Mucosa of stomach (tissue), 1 donor: ENCODE measurements at regions not wholly inside any gene's neighbourhood (a gene's known extent, or its start where the extent isn't known, plus 50 kb on each side); places are given as distances from the start of the nearest gene placed in this dataset.

Experiments
- H3K27me3 ChIP-seq: one replicate; pipeline ENCODE4 v1.7.0; 2013; ENCODE audit warnings: mild to moderate bottlenecking, low read length; ENCODE audit not compliant: control insufficient read depth, insufficient read depth
- H3K36me3 ChIP-seq: one replicate; pipeline ENCODE4 v1.7.0; 2013; ENCODE audit warnings: low read length; ENCODE audit not compliant: control insufficient read depth, insufficient read depth
- H3K4me1 ChIP-seq: one replicate; pipeline ENCODE4 v1.7.0; 2013; ENCODE audit warnings: mild to moderate bottlenecking, low read length; ENCODE audit not compliant: control insufficient read depth, insufficient read depth
- H3K4me3 ChIP-seq: one replicate; pipeline ENCODE4 v1.7.0; 2013; ENCODE audit warnings: low read length
- H3K9ac ChIP-seq: one replicate; pipeline ENCODE4 v1.7.0; 2013; ENCODE audit warnings: mild to moderate bottlenecking, low read length, moderate library complexity
- H3K9me3 ChIP-seq: one replicate; pipeline ENCODE4 v1.7.0; 2013; ENCODE audit warnings: mild to moderate bottlenecking, low read length, moderate library complexity; ENCODE audit not compliant: control insufficient read depth
- donor health status: Pancreatic carcinoma.

DNA sequence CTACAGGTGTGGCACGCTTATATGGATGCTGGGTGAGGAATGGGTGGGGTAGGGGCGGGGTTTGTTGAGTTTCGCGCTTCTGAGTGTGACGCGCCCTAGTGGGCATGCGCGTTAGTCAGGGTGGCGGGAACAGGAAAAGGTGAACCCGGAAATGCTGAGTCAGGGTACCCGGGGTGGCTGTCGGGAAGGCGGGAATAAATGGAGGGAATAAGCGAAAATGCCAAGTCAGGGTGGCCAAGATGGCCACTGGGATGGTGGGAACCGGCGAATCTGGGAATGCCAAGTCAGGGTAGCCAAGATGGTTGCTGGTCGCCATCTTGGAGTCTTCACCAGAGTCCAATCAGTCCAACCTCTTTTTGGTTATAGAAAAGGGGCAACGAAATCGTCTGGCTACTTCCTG lies 585.0 kb downstream of the SUCLG1 start:
- no peaks in the 10 kb centered on the region for H3K36me3 ChIP-seq
- no peak overlapping the region for H3K4me3 ChIP-seq
- H3K9ac ChIP-seq, result no peak overlapping the region
- H3K27me3 ChIP-seq, result no peaks in the 10 kb centered on the region
- H3K4me1 ChIP-seq, result no peaks in the 10 kb centered on the region
- no peaks in the 10 kb centered on the region for H3K9me3 ChIP-seq

DNA sequence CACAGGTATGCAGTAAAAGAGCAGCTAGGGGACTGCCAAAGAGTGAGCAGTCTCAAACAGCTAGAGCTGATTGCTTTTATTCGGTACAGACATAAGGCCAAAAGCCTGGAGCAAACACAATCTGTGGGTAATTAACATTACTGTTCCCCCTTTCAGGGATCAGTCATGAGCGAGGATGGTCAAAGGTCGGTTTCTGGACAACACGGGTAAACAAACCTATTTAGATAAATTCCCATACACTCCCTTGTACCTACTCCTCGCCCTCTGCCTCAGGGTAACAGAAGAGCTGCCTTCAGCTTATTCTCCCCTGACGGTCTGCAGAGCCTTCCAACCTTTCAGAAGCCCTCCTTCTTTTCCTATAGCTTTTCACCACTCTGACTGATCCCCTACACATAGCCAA lies 586.0 kb downstream of the SUCLG1 start:
- H3K9me3 ChIP-seq, result no peaks in the 10 kb centered on the region
- no peak overlapping the region for H3K9ac ChIP-seq
- no peaks in the 10 kb centered on the region for H3K27me3 ChIP-seq
- no peaks in the 10 kb centered on the region for H3K4me1 ChIP-seq
- no peak overlapping the region for H3K4me3 ChIP-seq
- H3K36me3 ChIP-seq, result no peaks in the 10 kb centered on the region

DNA sequence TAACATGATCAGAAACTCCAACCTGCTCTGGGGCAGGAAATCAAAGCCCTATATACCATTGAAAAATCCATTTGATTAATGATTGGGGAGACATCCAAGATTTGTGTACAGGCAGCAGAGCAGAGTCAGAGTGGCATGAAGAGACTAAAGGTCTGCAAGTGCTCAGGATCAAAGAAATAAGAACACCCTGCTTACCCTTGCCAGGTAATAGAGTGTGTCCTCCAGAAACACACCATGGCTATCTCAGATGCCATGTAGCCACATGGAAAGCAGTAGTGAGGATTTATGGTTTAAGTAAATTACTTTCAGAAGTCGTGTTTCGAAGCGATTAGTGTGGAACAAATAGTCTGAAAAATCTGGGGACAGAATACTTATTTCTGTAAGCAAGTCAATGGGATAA lies 592.9 kb downstream of the SUCLG1 start:
- Histone ChIP-seq H3K36me3 (no peaks in the 10 kb centered on the region), H3K4me1 (no peaks in the 10 kb centered on the region), H3K27me3 (no peaks in the 10 kb centered on the region), H3K9me3 (no peaks in the 10 kb centered on the region), H3K4me3 (no peak overlapping the region), H3K9ac (no peak overlapping the region)

DNA sequence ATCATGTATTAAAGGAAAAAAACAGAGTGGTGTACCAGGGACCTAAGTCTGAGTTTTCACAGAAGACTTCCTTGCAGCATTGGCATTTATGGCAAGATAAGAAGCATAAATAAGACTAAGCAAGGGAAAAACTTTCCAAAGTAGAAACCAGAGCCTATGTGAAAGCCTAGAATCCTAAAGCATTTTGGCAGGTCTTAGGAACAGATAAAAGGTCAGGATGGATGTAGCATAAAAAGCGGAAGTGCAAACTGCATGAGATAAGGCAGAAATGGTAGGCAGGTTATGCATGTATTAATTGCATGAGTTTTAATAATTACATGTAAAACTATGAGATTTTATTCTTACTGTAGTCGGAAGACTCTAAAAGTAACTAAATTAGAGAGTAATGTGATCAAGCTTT lies 596.5 kb downstream of the SUCLG1 start:
- Histone ChIP-seq H3K27me3 (no peaks in the 10 kb centered on the region), H3K4me3 (no peak overlapping the region), H3K9ac (no peak overlapping the region), H3K4me1 (no peaks in the 10 kb centered on the region), H3K36me3 (no peaks in the 10 kb centered on the region), H3K9me3 (no peaks in the 10 kb centered on the region)

DNA sequence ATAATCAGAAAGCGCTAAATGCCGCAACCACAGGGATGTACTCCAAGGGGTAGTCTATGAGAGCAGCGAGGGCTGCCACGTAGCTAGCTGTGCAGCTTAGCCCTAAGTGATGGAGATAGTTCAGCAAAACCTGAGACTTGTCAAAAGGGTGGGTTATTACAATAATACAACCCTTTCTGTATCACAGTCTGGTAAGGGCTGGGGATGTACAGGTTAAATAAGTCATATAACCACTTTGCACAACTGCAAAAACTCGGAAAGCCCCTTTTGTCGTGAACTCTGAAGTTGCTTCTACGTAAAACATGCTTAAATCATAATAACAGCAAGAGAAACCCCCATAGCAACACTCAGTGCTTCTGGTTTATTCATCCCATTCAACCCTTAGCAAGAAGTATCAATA lies 598.8 kb downstream of the SUCLG1 start:
- no peak overlapping the region for H3K4me3 ChIP-seq
- H3K4me1 ChIP-seq, result no peaks in the 10 kb centered on the region
- H3K36me3 ChIP-seq, result no peaks in the 10 kb centered on the region
- no peaks in the 10 kb centered on the region for H3K9me3 ChIP-seq
- H3K9ac ChIP-seq, result no peak overlapping the region
- no peaks in the 10 kb centered on the region for H3K27me3 ChIP-seq

DNA sequence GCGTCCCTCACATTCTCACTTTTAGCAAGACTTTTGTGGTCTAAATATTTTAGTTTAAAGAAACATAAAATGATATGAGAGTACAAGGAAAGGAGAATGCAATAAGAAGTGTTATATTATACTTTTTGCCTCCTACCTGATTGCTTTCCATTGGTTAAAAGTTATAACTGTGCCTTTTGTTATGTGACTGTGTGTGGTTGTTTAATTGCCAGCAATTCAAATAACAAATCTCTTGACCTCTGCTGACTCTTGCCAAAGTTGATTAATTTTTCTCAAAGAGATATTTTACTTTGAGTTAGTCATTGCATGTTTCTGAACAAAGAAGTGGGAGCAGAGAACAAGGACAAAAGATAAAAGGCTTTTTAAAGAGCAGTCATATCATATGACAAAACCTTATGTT lies 599.5 kb downstream of the SUCLG1 start:
- no peaks in the 10 kb centered on the region for H3K27me3 ChIP-seq
- no peak overlapping the region for H3K9ac ChIP-seq
- H3K4me3 ChIP-seq, result no peak overlapping the region
- no peaks in the 10 kb centered on the region for H3K9me3 ChIP-seq
- no peaks in the 10 kb centered on the region for H3K4me1 ChIP-seq
- no peaks in the 10 kb centered on the region for H3K36me3 ChIP-seq

DNA sequence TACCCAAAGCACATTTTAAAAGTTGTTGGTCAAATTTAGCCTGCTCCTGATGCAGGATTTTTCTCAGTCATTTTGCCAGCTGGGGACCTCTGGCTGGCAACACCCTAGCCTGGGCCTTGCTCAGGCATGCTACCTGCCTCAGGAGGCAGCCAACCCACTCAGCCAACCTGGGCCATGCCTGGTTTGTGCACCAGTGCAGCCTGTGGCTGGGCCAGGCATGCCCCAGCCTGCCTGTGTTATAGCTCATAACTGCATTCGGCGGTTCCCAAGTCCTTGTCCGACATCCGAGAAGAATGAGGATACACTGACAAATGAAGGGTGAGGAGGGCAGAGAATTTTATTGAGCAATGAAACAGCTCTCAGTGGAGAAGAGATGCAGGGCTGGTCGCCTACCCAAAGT lies 608.0 kb downstream of the SUCLG1 start:
- Histone ChIP-seq H3K4me1 (no peaks in the 10 kb centered on the region), H3K36me3 (no peaks in the 10 kb centered on the region), H3K27me3 (no peaks in the 10 kb centered on the region), H3K9me3 (no peaks in the 10 kb centered on the region), H3K4me3 (no peak overlapping the region), H3K9ac (no peak overlapping the region)

DNA sequence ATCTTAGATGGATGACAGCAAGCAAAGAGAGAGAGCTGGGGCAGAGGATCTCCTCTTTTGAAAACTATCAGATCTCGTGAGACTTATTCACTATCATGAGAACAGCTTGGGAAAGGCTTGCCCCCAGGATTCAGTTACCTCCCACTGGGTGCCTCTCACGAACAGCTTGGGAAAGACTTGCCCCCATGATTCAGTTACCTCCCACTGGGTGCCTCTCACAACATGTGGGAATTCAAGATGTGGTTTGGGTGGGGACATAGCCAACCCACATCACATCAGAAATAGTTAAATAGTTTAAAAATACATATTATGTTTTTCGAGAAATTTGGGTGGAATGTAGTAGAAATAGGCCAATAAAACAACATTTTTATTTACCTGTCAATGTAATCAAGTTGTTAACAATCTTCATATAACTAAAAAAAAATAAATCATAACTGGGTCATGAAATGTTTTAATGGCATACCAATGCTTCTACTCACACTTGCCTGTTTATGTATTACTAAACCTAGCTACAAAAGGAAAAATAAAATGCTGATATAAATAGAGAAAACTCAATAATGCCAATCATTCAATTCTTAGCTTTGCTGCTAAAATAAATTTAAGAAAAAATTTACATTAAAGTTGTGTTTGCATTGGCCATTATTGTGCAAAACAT lies 608.9 kb downstream of the SUCLG1 start:
- no peaks in the 10 kb centered on the region for H3K36me3 ChIP-seq
- no peak overlapping the region for H3K4me3 ChIP-seq
- H3K4me1 ChIP-seq, result no peaks in the 10 kb centered on the region
- H3K9me3 ChIP-seq, result no peaks in the 10 kb centered on the region
- H3K9ac ChIP-seq, result no peak overlapping the region
- H3K27me3 ChIP-seq, result no peaks in the 10 kb centered on the region

DNA sequence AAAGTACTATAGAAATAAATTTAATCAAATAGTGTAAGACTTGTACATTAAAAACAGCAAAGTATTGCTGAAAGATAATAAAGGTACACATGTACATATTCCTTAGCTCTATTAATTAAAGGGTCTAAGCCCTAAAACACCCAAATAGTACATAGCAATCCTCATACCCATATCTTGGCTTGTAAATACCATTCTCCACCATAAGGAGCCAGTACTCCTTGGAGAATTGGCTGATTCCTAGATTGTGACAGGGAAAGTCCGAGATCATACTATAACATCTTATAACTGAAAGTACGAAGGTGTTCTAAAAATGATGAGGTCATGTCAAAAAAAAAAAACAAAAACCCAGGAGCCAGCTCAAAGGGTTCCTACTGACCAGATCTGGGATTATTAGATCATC lies 614.6 kb downstream of the SUCLG1 start:
- Histone ChIP-seq H3K9ac (no peak overlapping the region), H3K36me3 (no peaks in the 10 kb centered on the region), H3K4me1 (no peaks in the 10 kb centered on the region), H3K27me3 (no peaks in the 10 kb centered on the region), H3K4me3 (no peak overlapping the region), H3K9me3 (no peaks in the 10 kb centered on the region)

DNA sequence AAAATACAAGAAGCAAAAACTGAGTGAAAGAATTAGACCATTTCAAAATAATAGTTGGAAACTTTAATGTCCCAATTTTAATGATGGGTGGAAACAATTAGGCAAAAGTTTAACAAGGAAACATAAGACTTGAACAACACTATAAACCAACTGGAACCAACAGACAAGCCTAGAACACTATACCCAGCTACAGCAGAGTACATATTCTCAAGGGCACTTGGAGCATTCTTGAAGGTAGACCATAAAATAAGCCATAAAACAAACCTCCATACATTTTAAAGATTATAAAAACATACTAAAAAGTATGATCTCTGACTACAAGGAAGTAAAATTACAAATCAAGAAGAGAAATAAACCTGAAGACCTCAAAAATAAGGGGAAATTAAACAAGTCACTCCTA lies 616.7 kb downstream of the SUCLG1 start:
- no peaks in the 10 kb centered on the region for H3K4me1 ChIP-seq
- no peak overlapping the region for H3K9ac ChIP-seq
- H3K27me3 ChIP-seq, result no peaks in the 10 kb centered on the region
- no peaks in the 10 kb centered on the region for H3K9me3 ChIP-seq
- no peaks in the 10 kb centered on the region for H3K36me3 ChIP-seq
- no peak overlapping the region for H3K4me3 ChIP-seq

DNA sequence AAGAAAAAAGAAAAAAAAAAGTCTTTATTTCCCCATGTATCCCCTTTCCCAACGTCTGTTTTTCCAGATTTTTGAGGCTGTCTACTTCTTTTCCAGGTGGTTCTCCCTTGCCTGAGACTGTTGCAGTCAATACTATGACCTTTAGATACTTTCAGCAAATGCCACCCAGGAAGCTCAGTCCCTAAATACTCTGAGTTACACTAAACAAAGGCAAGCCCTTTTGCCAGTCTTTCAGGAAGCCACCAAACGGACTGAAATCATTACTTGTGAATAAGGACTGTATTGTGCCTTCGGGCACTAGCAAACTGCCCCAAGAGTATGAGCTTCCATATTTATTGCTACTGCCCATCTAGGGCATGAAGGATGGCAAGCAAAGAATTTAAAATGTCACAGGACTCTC lies 621.3 kb downstream of the SUCLG1 start:
- Histone ChIP-seq H3K36me3 (no peaks in the 10 kb centered on the region), H3K4me3 (no peak overlapping the region), H3K9ac (no peak overlapping the region), H3K9me3 (no peaks in the 10 kb centered on the region), H3K27me3 (no peaks in the 10 kb centered on the region), H3K4me1 (no peaks in the 10 kb centered on the region)

DNA sequence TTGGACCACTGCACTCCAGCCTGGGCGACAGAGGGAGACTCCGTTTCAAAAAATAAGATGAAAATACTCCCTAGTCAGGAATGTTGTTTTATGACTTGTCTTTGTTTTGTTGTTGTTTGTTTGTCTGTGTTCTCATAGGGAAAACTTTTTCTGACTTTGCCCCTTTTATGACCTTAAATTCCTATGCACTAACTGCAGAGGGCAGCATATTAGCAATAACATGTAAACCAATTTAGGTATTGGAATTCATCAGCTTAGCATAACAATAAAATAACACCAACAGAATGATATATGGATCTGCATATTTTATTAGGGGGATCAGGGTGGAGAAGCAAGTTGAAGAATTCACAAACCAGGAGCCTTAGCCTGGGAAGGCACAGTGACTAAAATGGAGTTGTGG lies 631.5 kb downstream of the SUCLG1 start:
- Histone ChIP-seq H3K36me3 (no peaks in the 10 kb centered on the region), H3K4me3 (no peak overlapping the region), H3K4me1 (no peaks in the 10 kb centered on the region)

DNA sequence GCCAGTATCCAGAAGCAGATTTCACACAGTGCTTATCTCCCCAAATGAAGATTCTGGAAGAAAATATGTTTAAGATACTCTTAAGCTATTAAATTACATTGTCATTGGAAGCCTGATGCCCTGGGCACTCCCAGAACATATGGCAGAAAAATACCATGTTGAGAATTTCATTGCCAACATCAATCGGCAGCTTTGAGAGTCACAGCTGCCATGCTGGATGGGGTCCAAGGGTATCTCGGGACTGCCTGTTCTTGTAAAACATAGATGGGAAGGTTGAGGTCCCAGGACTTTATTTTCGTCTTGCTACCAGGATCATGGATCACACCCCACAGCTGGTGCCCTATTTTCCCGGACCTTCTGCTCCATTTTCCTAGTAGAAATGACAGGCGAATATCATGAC lies 632.5 kb downstream of the SUCLG1 start:
- Histone ChIP-seq H3K27me3 (no peaks in the 10 kb centered on the region), H3K4me3 (no peak overlapping the region), H3K9me3 (no peaks in the 10 kb centered on the region), H3K9ac (no peak overlapping the region), H3K4me1 (no peaks in the 10 kb centered on the region), H3K36me3 (no peaks in the 10 kb centered on the region)

More for the DNA sequence above, 631.5 kb downstream of the SUCLG1 start:
- no peak overlapping the region for H3K9ac ChIP-seq
- no peaks in the 10 kb centered on the region for H3K9me3 ChIP-seq
- no peaks in the 10 kb centered on the region for H3K27me3 ChIP-seq
